HG02938 (cell line): ENCODE measurements at regions not wholly inside any gene's neighbourhood (a gene's known extent, or its start where the extent isn't known, plus 50 kb on each side); places are given as distances from the start of the nearest gene placed in this dataset.

Experiments
- ATAC-seq: cut with Tn5 transposase; IDR thresholded peaks from one replicate; pipeline ENCODE4 v1.9.1; 2021; ENCODE audit warnings: mild to moderate bottlenecking, moderate library complexity; ENCODE audit not compliant: unreplicated experiment

DNA sequence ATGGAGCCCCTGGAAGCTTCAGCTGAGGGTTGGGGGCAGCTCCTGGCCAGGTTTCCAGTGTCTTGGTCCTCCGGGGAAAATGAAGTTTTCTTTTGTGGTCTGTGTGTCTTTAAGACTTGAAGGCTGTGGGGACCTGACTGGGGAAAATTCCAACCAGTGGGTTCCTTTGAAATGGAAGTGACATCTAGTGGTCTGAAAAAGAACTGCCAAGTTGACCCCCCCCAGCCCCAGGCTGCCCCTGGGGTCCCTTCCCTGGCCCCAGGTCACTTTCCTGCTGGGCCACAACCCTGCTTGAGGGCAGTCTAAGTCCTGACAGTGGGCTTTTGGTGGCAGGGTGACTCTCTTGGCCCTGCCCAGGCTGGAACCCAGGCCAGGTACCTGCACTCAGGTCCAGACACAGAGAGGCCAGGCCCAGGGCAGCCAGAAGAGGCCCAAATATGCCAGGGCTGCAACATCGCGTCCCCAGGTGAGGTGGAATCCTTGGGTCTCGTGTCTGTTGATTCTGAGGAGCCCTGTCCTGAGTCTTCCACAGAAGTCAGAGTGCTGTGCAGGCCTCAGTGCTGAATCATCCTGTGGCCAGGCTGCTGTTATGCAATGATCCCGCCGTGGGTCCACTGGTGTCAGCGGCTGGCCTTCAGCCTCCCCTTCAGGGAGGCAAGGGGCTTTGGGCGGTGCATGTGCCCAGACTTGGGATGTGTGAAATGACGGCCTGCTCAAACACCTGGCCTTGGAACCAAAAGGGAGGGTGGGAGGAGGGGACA lies 68.4 kb downstream of the VEGFA start:
- no peak for ATAC-seq

- ATAC-seq, result no peak
These were observed 67.5 kb downstream of the VEGFA start for GRCh38 chr6:43837507-43837906.

DNA sequence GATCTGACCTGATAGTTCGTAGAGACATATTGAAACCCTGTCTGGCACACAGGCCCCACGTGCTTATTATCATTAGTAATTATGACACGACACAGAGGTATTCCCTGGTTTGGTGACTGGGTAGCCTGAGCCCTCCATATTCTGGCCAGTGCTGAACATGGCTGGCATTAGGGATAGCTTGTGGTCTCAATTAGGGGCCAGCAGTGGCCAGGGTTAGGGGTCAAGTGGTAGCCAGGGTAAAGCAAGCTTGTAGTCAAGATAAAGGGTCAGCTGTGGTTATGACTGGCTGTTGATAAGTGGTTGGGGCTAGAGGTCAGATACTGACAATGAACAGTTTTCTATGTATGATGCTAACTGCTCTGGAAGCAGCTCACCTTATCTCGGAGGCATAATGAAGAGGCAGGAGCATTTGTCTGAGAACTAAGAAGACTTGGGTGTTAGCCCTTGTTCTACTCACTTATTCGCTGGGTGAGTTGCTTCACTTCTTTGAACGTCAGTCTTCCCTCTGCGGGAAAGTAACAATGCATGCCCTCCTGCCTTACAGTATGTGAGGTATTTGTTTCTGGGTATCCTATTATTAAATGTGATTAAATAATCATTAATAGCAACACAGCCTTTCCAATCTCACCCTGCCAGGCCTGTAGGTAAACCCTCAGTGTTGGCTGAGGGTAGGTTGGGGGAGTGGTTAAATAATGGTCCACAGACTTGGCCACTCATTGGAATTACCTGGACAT lies 66.7 kb downstream of the VEGFA start:
- ATAC-seq, result no peak
